ENCODE measurements at regions not wholly inside any gene's neighbourhood (a gene's known extent, or its start where the extent isn't known, plus 50 kb on each side); places are given as distances from the start of the nearest gene placed in this dataset.

GRCh38 chr15:69660658-69661405 is 208.2 kb downstream of the RPLP1 start:
- TF ChIP-seq CTCF (IDR thresholded peaks at IDR 0.05; ENCODE audit: low read depth, low read length, poor library complexity, severe bottlenecking) (no peak), EZH2phosphoT487 (IDR thresholded peaks at IDR 0.05; ENCODE audit: borderline replicate concordance, low read length) (no peak)

Measured in DOHH2 (cell line).